SU-DHL-6 (cell line): ENCODE measurements at regions not wholly inside any gene's neighbourhood (a gene's known extent, or its start where the extent isn't known, plus 50 kb on each side); places are given as distances from the start of the nearest gene placed in this dataset.

Experiments used
- CTCF ChIP-seq: fragments of 200-600 bp; sonication (generic); IDR thresholded peaks from one replicate; pipeline ENCODE4 v1.5.1; 2017; ENCODE audit warnings: antibody characterized with exemption, mild to moderate bottlenecking, low read length, moderate library complexity; ENCODE audit not compliant: insufficient read depth, poor library complexity, severe bottlenecking
- EZH2phosphoT487 ChIP-seq: fragments of 200-600 bp; sonication (generic), shearing (Covaris generic); conservative IDR thresholded peaks from 2 replicates; pipeline ENCODE4 v1.6.1; 2018; ENCODE audit warnings: mild to moderate bottlenecking, antibody characterized with exemption, low read length, moderate library complexity, mixed read lengths

- no peak for TF ChIP-seq CTCF
- TF ChIP-seq EZH2phosphoT487 = no peak
These were observed 548.0 kb upstream of the SALL3 start for GRCh38 chr18:78431606-78432005.
